Breast epithelium (tissue), 3 donors: ENCODE measurements at regions not wholly inside any gene's neighbourhood (a gene's known extent, or its start where the extent isn't known, plus 50 kb on each side); places are given as distances from the start of the nearest gene placed in this dataset.

Experiments used
- CTCF ChIP-seq, 3 donors: fragments of 450-650 bp; IDR thresholded peaks; one replicate each; pipeline ENCODE4 v1.5.1; 2016 to 2017; ENCODE audit warnings: antibody characterized with exemption in 3 of 3, mild to moderate bottlenecking in 3 of 3, moderate library complexity in 3 of 3
- POLR2A ChIP-seq: fragments of 450-650 bp; IDR thresholded peaks from one replicate; pipeline ENCODE4 v1.6.1; 2016; ENCODE audit warnings: antibody characterized with exemption, mild to moderate bottlenecking, moderate library complexity

DNA sequence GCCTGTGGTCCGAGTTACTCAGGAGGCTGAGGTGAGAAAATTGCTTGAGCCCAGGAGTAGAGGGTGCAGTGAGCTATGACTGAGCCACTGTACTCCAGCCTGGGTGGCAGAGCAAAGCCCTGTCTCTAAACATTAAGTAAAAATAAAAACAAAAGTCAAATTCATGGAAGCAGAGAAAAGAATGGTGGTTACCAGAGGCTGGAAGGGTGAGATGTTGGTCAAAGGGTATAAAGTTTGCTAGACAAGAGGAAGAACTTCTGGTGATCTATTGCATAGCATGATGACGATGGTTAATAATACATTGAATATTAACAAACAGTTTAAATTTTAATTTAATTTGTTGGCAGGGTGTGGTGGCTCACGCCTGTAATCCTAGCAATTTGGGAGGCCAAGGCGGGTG is 68.1 kb downstream of the CRPPA start:
- TF ChIP-seq CTCF (IDR thresholded peaks at IDR 0.05) (no peak), POLR2A (no peak)
